Upper lobe of left lung (tissue), 6 donors: ENCODE measurements at regions not wholly inside any gene's neighbourhood (a gene's known extent, or its start where the extent isn't known, plus 50 kb on each side); places are given as distances from the start of the nearest gene placed in this dataset.
A peak's percentile ranks its signal among the peaks of the same experiment; 100 is the strongest.

Experiments
- ATAC-seq, 2 donors: fragments of 200-7000 bp; cut with Tn5 transposase; one replicate each; pipeline ENCODE4 v1.9.1; 2022; ENCODE audit warnings: mild to moderate bottlenecking in 2 of 2, moderate library complexity in 2 of 2; ENCODE audit not compliant: low FRiP score in 2 of 2
- DNase-seq, 2 donors: peaks; one replicate each; pipeline ENCODE4 v3.0.0-alpha.2; 2019 to 2020
- H3K27ac ChIP-seq, 4 donors: fragments of 200-600 bp; sonication (generic); one replicate each; pipeline ENCODE4 v1.5.1; 2016 to 2019
- H3K27me3 ChIP-seq, 4 donors: fragments of 200-600 bp; sonication (generic); one replicate each; pipeline ENCODE4 v1.5.1; 2017 to 2019
- H3K36me3 ChIP-seq, 4 donors: fragments of 200-600 bp; sonication (generic); one replicate each; pipeline ENCODE4 v1.5.1; 2016 to 2019
- H3K4me1 ChIP-seq, 4 donors: fragments of 200-600 bp; sonication (generic); one replicate each; pipeline ENCODE4 v1.5.1; 2018 to 2019
- H3K4me3 ChIP-seq, 4 donors: fragments of 200-600 bp; sonication (generic); one replicate each; pipeline ENCODE4 v1.5.1; 2017 to 2019; ENCODE audit warnings: mild to moderate bottlenecking in 2 of 4, moderate library complexity in 1 of 4
- H3K9me3 ChIP-seq, 4 donors: fragments of 200-600 bp; sonication (generic); one replicate each; pipeline ENCODE4 v1.5.1; 2018 to 2019
- EP300 ChIP-seq, 4 donors: sonication (generic); formaldehyde crosslinking; IDR thresholded peaks; one replicate each; pipeline ENCODE4 v1.5.1; 2017; ENCODE audit warnings: antibody characterized with exemption in 4 of 4, control low read depth in 2 of 4
- POLR2A ChIP-seq, 4 donors: fragments of 450-650 bp; IDR thresholded peaks; one replicate each; pipeline ENCODE4 v1.5.1; 2016 to 2017; ENCODE audit warnings: antibody characterized with exemption in 4 of 4, mild to moderate bottlenecking in 2 of 4
- POLR2AphosphoS5 ChIP-seq, 2 donors: sonication (generic); formaldehyde crosslinking; IDR thresholded peaks; one replicate each; pipeline ENCODE4 v1.5.1; 2017; ENCODE audit warnings: antibody characterized with exemption in 2 of 2
- WGBS, 2 donors: methylation state at CpG; one replicate each; pipeline ENCODE4 v1.1.5; 2017 to 2018; 5-methylcytosine and 5-hydroxymethylcytosine counted together
- TF ChIP-seq, protein P1 (sequence below), 6 experiments: fragments of 450-650 bp in 4 of 6; fragments of 200-600 bp in 2 of 6; sonication (generic) in 2 of 6; IDR thresholded peaks; one replicate each; pipeline ENCODE4 v1.5.1; 2016 to 2019; ENCODE audit warnings: antibody characterized with exemption in 6 of 6
- donor health status: DM: no; HTN: no; CAD: no; lungs with moderate emphysema.
- donor health status: DM: no; HTN: yes; CAD: no; lungs with severe emphysema.

DNA sequence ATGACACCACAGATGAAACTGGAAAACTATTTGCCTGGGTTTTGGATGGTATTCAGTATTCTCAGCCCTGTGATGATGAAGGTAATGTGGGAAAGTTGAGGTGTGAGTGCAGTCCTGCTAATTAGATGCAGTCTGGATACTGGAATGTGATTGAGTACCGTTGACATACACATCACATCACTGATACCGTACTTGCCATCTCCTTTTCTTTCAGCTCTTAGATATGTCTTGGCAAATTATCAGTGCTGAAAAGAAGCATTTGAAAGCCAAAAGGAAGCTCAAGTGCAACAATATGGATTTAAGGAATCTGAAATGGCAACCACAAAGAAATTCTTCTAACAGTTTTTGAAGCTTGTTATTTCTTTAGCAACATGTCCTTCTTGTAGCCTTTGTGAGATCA lies 381.4 kb upstream of the TGFBR2 start:
- Histone ChIP-seq H3K4me3 (no peak overlapping the region), H3K36me3 (no peaks in the 10 kb centered on the region), H3K9me3 (no peaks in the 10 kb centered on the region), H3K4me1 (peaks cover 11 to 22% (median 16%) of the 10 kb centered on the region in 4 donors), H3K27ac (no peak overlapping the region), H3K27me3 (no peaks in the 10 kb centered on the region)
- ATAC-seq (no peak), DNase-seq (no peak)
- 82 to 89% methylated on average over 2 of the region's 2 CpGs for WGBS, 2 donors
- no peak for TF ChIP-seq POLR2AphosphoS5 (IDR thresholded peaks at IDR 0.05)
- TF ChIP-seq, protein P1, sequence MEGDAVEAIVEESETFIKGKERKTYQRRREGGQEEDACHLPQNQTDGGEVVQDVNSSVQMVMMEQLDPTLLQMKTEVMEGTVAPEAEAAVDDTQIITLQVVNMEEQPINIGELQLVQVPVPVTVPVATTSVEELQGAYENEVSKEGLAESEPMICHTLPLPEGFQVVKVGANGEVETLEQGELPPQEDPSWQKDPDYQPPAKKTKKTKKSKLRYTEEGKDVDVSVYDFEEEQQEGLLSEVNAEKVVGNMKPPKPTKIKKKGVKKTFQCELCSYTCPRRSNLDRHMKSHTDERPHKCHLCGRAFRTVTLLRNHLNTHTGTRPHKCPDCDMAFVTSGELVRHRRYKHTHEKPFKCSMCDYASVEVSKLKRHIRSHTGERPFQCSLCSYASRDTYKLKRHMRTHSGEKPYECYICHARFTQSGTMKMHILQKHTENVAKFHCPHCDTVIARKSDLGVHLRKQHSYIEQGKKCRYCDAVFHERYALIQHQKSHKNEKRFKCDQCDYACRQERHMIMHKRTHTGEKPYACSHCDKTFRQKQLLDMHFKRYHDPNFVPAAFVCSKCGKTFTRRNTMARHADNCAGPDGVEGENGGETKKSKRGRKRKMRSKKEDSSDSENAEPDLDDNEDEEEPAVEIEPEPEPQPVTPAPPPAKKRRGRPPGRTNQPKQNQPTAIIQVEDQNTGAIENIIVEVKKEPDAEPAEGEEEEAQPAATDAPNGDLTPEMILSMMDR (IDR thresholded peaks at IDR 0.05) = no peak
- TF ChIP-seq POLR2A (IDR thresholded peaks at IDR 0.05) = no peak
- TF ChIP-seq EP300 (IDR thresholded peaks at IDR 0.05) = no peak

DNA sequence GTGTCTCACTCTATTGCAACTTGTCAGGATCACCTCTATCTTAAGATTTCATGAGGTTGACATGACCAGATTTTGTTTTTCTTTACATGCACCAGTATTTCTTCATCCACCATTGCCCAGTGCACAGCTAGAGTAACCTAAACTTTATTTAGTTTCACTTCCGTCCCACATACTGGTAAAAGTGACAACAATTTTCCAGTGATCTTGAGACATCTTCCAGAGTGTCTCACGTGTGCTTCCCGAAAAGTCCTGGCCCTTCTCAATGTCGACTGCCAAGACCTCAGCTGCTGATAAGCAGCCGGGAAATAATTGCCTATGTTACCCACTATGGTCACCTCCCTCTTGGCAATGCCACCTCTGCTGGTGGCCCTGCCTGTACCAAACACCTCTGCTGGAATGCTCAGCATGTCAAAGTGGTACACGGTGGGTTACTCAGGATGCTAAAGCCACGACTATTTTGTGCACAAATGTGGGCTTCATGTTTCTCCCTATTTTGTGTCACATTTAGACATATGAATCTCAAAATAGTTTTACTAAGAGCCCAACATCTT lies 379.7 kb upstream of the TGFBR2 start:
- no peak overlapping the region for H3K4me3 ChIP-seq
- no peaks in the 10 kb centered on the region for H3K9me3 ChIP-seq
- H3K36me3 ChIP-seq = no peaks in the 10 kb centered on the region
- DNase-seq = peak in 1 of 2 donors; percentile 26
- TF ChIP-seq POLR2A (IDR thresholded peaks at IDR 0.05) (no peak), EP300 (IDR thresholded peaks at IDR 0.05) (peak in 1 of 4 donors; percentile 75), POLR2AphosphoS5 (IDR thresholded peaks at IDR 0.05) (peak in 1 of 2 donors; percentile 24)
- no peak overlapping the region for H3K27ac ChIP-seq
- peak in 1 of 2 donors; percentile 34 for ATAC-seq
- no peaks in the 10 kb centered on the region for H3K27me3 ChIP-seq
- 71 to 76% methylated on average over 7 of the region's 7 CpGs for WGBS, 2 donors
- H3K4me1 ChIP-seq = peaks cover 14 to 27% (median 21%) of the 10 kb centered on the region in 4 donors

DNA sequence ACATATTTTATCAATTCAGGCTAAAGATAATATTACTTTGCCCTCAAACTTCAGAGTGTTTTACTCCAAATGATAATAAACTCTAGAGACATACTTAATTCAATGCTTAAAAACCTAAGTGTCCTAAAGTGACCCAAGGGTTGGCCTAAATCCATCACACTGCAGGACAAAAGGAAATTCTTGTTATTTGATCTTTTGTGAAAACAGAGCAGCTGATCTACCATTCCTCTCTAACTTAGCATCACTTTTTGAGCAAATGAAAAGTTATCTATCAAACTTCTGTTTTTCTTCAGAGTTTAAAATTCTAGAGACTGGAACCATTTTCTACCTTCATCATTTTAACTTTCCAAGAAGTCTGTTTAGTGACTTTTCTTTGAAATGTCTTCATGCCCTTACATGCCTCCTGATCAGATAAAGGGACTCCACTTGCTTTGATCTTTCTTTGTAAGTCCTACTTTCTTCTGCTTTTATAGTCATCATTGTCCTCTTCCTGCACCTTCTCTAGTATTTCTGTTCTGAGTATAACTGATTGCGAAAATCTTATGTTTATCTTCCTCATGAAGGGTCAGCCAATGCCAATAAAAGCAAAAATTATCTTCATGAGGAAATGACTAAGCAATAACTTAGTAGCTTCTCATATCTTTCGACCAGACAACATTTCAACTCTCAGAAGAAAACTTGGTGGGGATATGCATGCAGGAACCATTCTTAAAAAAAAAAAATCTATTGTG lies 378.7 kb upstream of the TGFBR2 start:
- 7 to 9% methylated on average over 2 of the region's 2 CpGs for WGBS, 2 donors
- DNase-seq = no peak
- Histone ChIP-seq H3K4me3 (no peak overlapping the region), H3K36me3 (no peaks in the 10 kb centered on the region), H3K27me3 (no peaks in the 10 kb centered on the region), H3K9me3 (no peaks in the 10 kb centered on the region), H3K27ac (peak overlapping the region in 2 of 4 donors; percentile 3 to 19), H3K4me1 (peaks cover 18 to 32% (median 26%) of the 10 kb centered on the region in 4 donors)
- peak in 1 of 2 donors; percentile 86 for ATAC-seq
- TF ChIP-seq EP300 (IDR thresholded peaks at IDR 0.05) (peak in 2 of 4 donors; percentile 23 to 33), POLR2A (IDR thresholded peaks at IDR 0.05) (no peak), POLR2AphosphoS5 (IDR thresholded peaks at IDR 0.05) (peak in 1 of 2 donors; percentile 38)
- TF ChIP-seq, protein P1 (IDR thresholded peaks at IDR 0.05) = no peak

DNA sequence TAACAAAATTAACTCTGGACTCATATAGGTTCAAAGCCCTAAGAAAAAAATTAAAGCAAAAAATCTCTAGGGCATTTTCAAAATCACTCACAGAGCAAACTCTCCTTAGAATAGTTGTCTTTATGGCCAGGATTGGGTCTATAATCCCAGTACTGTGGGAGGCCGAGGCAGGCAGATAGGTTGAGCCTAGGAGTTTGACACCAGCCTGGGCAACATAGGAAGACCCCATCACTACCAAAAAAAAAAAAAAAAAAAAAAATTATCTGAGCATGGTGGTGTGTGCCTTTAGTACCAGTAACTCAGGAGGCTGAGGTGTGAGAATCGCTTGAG lies 378.1 kb upstream of the TGFBR2 start:
- no peaks in the 10 kb centered on the region for H3K27me3 ChIP-seq
- H3K36me3 ChIP-seq = no peaks in the 10 kb centered on the region
- TF ChIP-seq, protein P1 (IDR thresholded peaks at IDR 0.05) = no peak
- no peak for TF ChIP-seq POLR2A (IDR thresholded peaks at IDR 0.05)
- no peak for TF ChIP-seq EP300 (IDR thresholded peaks at IDR 0.05)
- no peak for TF ChIP-seq POLR2AphosphoS5 (IDR thresholded peaks at IDR 0.05)
- no peaks in the 10 kb centered on the region for H3K9me3 ChIP-seq
- WGBS, 2 donors = 92 to 97% methylated on average over 2 of the region's 2 CpGs
- H3K4me3 ChIP-seq = no peak overlapping the region
- peak overlapping the region in 2 of 4 donors; percentile 3 to 4 for H3K27ac ChIP-seq
- peaks cover 18 to 32% (median 26%) of the 10 kb centered on the region in 4 donors for H3K4me1 ChIP-seq
- ATAC-seq = no peak
- no peak for DNase-seq

DNA sequence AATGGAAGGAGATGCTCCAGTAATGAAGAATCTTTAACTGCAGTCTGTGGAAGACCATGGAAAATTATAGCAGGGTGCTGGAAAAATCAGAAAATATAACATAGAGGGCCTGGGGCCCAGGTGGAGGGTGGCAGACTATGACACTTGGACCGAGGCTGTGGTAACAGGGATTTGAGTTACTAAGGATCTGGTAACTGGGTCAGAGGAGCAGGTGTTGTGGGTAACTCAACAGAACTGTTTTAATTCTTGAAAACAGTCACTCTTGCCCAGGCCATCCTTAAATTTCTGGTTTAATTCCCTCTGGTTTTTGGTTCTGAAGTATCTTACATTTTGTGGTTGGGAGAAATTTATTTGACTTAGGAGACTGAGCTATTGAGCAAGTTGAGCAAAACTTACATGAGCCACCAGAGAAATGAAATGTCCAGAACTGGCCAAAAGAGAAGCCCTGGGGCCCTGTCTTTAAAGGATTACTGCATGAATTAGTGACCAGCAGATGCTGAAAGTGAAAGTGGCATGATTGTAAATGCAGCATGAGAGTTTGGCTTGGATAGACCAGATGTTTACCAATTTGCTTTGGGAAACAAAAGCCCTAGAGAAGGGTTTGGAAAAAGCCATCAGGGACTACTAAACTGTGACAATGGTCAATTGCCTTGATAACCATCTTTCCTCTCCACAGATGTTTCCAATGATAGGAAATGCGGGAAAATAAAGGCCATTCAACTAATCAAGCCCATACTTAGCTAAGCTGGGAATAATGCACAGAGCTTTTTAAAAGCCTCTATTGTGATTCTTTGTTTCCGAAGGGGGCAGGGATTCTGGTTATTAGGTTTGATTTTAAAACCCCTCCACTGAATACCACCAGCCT lies 374.9 kb upstream of the TGFBR2 start:
- Histone ChIP-seq H3K4me3 (no peak overlapping the region), H3K36me3 (no peaks in the 10 kb centered on the region), H3K9me3 (no peaks in the 10 kb centered on the region), H3K27ac (peak overlapping the region in 3 of 4 donors; percentile 12 to 32 (median 14)), H3K4me1 (peaks cover 18 to 45% (median 26%) of the 10 kb centered on the region in 4 donors), H3K27me3 (no peaks in the 10 kb centered on the region)
- DNase-seq = no peak
- no peak for TF ChIP-seq POLR2AphosphoS5 (IDR thresholded peaks at IDR 0.05)
- no peak for TF ChIP-seq EP300 (IDR thresholded peaks at IDR 0.05)
- TF ChIP-seq, protein P1 (IDR thresholded peaks at IDR 0.05) = no peak
- no peak for TF ChIP-seq POLR2A (IDR thresholded peaks at IDR 0.05)
- 82 to 88% methylated on average over 3 of the region's 3 CpGs for WGBS, 2 donors
- ATAC-seq = peak in 1 of 2 donors; percentile 34
